ENCODE measurements at regions not wholly inside any gene's neighbourhood (a gene's known extent, or its start where the extent isn't known, plus 50 kb on each side); places are given as distances from the start of the nearest gene placed in this dataset.

GRCh38 chr21:16033193-16033592 is 303.4 kb downstream of the USP25 start:
- H3K4me3 Mint-ChIP-seq: no peak overlapping the region
- no peaks in the 10 kb centered on the region for H3K9me3 Mint-ChIP-seq
- no peaks in the 10 kb centered on the region for H3K36me3 Mint-ChIP-seq
- H3K4me1 Mint-ChIP-seq: no peaks in the 10 kb centered on the region
- no peak overlapping the region for H3K27ac Mint-ChIP-seq
- H3K27me3 Mint-ChIP-seq: no peaks in the 10 kb centered on the region
- ATAC-seq (ENCODE audit: low read depth): no peak
- POLR2A ChIA-PET: no interaction called here
- no peak for DNase-seq

- H3K36me3 Mint-ChIP-seq: no peaks in the 10 kb centered on the region
- no peaks in the 10 kb centered on the region for H3K9me3 Mint-ChIP-seq
- no peak overlapping the region for H3K27ac Mint-ChIP-seq
- H3K4me1 Mint-ChIP-seq: no peaks in the 10 kb centered on the region
- ATAC-seq (ENCODE audit: low read depth) (no peak), DNase-seq (no peak)
- no peaks in the 10 kb centered on the region for H3K27me3 Mint-ChIP-seq
- no peak overlapping the region for H3K4me3 Mint-ChIP-seq
- POLR2A ChIA-PET: no interaction called here
These were observed 304.8 kb downstream of the USP25 start for GRCh38 chr21:16034446-16035190.

- Mint-ChIP-seq H3K27ac (no peak overlapping the region), H3K4me3 (no peak overlapping the region), H3K36me3 (no peaks in the 10 kb centered on the region), H3K27me3 (no peaks in the 10 kb centered on the region), H3K4me1 (no peaks in the 10 kb centered on the region), H3K9me3 (no peaks in the 10 kb centered on the region)
- POLR2A ChIA-PET: no interaction called here
- DNase-seq: no peak
- ATAC-seq (ENCODE audit: low read depth): no peak
These were observed 307.7 kb downstream of the USP25 start for GRCh38 chr21:16037421-16037955.

- POLR2A ChIA-PET: no interaction called here
- Mint-ChIP-seq H3K27ac (no peak overlapping the region), H3K4me3 (no peak overlapping the region), H3K9me3 (no peaks in the 10 kb centered on the region), H3K27me3 (no peaks in the 10 kb centered on the region), H3K36me3 (no peaks in the 10 kb centered on the region), H3K4me1 (no peaks in the 10 kb centered on the region)
- DNase-seq (no peak), ATAC-seq (ENCODE audit: low read depth) (no peak)
These were observed 310.8 kb downstream of the USP25 start for GRCh38 chr21:16040601-16041000.

GRCh38 chr21:16044676-16045075 is 314.9 kb downstream of the USP25 start:
- ATAC-seq (ENCODE audit: low read depth): no peak
- no peak for DNase-seq
- no peaks in the 10 kb centered on the region for H3K36me3 Mint-ChIP-seq
- POLR2A ChIA-PET: no interaction called here
- no peaks in the 10 kb centered on the region for H3K27me3 Mint-ChIP-seq
- H3K9me3 Mint-ChIP-seq: no peaks in the 10 kb centered on the region
- H3K27ac Mint-ChIP-seq: no peak overlapping the region
- H3K4me3 Mint-ChIP-seq: no peak overlapping the region
- no peaks in the 10 kb centered on the region for H3K4me1 Mint-ChIP-seq

DNA sequence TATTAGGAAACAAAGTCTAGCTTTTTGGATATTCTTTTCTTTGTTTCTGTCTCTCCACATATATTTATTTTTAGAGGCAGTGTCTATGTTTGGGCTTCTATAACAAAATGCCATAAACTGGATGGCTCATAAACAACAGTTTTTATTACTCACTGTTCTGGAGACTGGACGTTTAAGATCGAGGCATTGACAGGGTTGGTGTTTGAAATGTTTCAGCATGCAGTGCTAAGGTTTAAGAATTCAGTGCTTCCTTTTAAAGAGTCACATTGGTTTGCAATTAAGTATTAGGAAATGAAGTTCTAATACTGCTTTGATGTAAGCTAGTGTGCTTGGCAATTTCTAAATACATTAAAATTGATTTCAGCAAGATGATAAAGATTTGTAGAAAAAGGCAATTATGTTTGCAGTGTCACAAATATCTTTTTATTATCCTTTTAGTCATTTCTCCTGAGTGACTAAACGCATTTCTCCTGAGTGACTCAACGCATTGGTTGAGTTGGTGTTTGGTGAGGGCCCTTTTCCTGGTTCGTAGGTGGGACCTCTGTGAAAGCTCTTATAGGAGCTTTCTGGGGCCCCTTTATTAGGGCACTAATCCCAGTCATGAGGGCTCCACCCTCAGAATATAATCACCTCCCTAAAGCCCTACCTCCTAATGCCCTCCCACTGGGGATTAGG is 317.0 kb downstream of the USP25 start:
- Mint-ChIP-seq H3K27me3 (no peaks in the 10 kb centered on the region), H3K4me1 (no peaks in the 10 kb centered on the region), H3K9me3 (no peaks in the 10 kb centered on the region), H3K4me3 (no peak overlapping the region), H3K27ac (no peak overlapping the region), H3K36me3 (no peaks in the 10 kb centered on the region)
- POLR2A ChIA-PET: no interaction called here
- ATAC-seq (ENCODE audit: low read depth) (no peak), DNase-seq (no peak)

DNA sequence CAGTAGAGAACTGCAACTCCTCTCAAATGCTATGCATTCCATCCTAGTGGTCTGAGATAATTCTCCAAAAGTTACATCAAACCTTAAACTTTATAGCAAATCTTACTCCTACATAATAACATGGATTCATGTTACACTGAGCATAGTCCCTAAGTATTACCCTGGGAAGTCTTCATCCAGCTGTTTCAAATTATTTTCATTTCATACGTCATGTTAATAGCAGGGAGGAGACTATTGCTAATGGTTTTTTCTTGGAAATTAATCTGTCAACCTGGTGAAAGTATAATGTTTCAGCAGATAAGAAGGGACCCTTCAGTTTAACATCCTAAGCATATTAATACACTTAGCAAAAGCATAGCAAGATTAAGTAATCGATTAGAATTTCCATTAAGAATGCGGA is 318.1 kb downstream of the USP25 start:
- Mint-ChIP-seq H3K4me3 (no peak overlapping the region), H3K4me1 (no peaks in the 10 kb centered on the region), H3K27me3 (no peaks in the 10 kb centered on the region), H3K27ac (no peak overlapping the region), H3K36me3 (no peaks in the 10 kb centered on the region), H3K9me3 (no peaks in the 10 kb centered on the region)
- DNase-seq (no peak), ATAC-seq (ENCODE audit: low read depth) (no peak)
- POLR2A ChIA-PET: no interaction called here

DNA sequence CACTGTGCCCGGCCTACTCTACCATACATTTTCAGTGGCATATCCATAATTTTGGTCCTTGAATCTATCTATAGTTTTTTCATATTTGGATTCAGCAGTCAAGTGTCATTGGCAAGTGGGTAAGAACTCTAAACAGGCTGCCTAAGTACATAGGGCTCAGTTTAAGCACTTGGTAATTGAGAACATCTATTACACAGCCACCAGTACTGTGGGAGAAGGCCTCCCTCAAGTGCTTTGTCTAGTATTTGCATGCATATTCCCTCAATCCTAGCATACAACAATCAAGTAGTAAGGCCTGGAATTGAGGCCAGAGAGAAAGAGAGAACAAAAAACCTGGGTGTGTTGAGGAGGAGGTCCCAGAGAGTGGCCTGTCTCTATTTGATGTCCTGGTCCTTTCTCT is 325.2 kb downstream of the USP25 start:
- POLR2A ChIA-PET: no interaction called here

DNA sequence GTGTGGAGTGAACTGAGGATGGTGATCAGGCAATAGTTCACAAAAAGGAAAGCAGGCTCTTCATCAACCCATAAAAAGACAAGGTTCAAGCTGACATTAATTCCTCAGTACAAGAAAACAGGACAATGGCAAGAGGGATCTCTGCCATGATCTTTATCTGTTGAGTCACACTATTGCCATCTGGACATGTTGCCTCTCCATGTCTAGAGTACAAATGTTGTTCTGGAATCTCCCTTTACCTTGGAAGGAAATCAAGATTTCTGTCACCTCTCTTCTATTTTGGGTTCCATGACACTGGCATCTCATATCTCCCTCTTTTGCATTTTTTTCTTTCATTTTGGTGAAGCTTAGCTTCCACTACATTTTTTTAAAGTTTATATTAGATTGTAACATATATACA is 329.1 kb downstream of the USP25 start:
- H3K9me3 Mint-ChIP-seq: peaks cover 3% of the 10 kb centered on the region
- DNase-seq (no peak), ATAC-seq (ENCODE audit: low read depth) (no peak)
- no peaks in the 10 kb centered on the region for H3K27me3 Mint-ChIP-seq
- no peak overlapping the region for H3K4me3 Mint-ChIP-seq
- POLR2A ChIA-PET: no interaction called here
- H3K36me3 Mint-ChIP-seq: no peaks in the 10 kb centered on the region
- no peaks in the 10 kb centered on the region for H3K4me1 Mint-ChIP-seq
- no peak overlapping the region for H3K27ac Mint-ChIP-seq

More for the DNA sequence above, 325.2 kb downstream of the USP25 start:
- Mint-ChIP-seq H3K4me3 (no peak overlapping the region), H3K4me1 (no peaks in the 10 kb centered on the region), H3K27ac (no peak overlapping the region), H3K36me3 (no peaks in the 10 kb centered on the region), H3K9me3 (peaks cover 1% of the 10 kb centered on the region), H3K27me3 (no peaks in the 10 kb centered on the region)
- ATAC-seq (ENCODE audit: low read depth) (no peak), DNase-seq (no peak)

GRCh38 chr21:16059981-16060380 is 330.2 kb downstream of the USP25 start:
- no peaks in the 10 kb centered on the region for H3K27me3 Mint-ChIP-seq
- no peak overlapping the region for H3K4me3 Mint-ChIP-seq
- no peaks in the 10 kb centered on the region for H3K36me3 Mint-ChIP-seq
- H3K27ac Mint-ChIP-seq: no peak overlapping the region
- H3K4me1 Mint-ChIP-seq: no peaks in the 10 kb centered on the region
- ATAC-seq (ENCODE audit: low read depth) (no peak), DNase-seq (no peak)
- H3K9me3 Mint-ChIP-seq: peaks cover 3% of the 10 kb centered on the region
- POLR2A ChIA-PET: no interaction called here

- no peak overlapping the region for H3K27ac Mint-ChIP-seq
- DNase-seq (no peak), ATAC-seq (ENCODE audit: low read depth) (no peak)
- POLR2A ChIA-PET: no interaction called here
- no peak overlapping the region for H3K4me3 Mint-ChIP-seq
- H3K4me1 Mint-ChIP-seq: no peaks in the 10 kb centered on the region
- H3K36me3 Mint-ChIP-seq: no peaks in the 10 kb centered on the region
- H3K9me3 Mint-ChIP-seq: peaks cover 3% of the 10 kb centered on the region
- no peaks in the 10 kb centered on the region for H3K27me3 Mint-ChIP-seq
These were observed 331.4 kb downstream of the USP25 start for GRCh38 chr21:16061194-16061593.

DNA sequence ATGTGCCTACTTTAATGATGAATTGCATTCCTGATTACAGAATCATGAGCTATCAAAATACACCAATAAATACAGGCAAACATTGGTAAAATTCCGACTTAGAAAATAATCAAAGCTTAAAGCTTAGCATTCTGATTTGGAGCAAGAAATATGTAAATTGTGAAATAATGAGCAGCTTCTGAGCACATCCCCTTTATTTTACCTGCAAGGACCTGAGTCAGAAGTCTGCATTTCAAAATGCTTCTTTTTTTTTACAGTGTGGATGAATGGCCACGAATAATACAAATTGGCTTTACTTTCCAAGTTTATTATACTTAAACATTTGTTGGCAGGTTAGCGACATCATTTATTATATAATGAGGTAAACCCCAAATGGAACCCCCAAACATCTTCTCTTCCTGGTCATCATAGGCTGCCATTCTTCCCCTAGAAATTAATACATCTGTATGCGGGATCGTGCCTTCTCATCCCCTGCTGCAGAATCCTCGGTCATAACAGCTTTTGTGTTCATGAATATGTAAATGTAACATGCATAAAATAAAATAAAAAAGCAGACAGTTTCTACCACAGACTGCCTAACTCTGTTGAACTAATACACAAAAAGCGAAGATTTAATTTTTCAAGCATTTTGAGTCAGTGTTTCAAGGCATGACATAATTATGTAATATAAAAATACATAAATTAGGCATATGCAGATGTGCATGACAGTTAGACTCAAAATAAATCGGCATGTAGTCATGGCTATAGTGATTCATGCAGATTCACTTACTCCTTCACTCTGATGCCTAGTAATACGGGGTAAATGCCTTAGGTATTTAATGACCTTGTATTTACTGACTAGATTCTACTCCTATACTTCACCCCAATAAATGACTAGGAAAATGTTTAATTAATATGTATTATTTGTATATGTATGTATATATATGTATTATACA is 339.7 kb downstream of the USP25 start:
- Mint-ChIP-seq H3K27ac (no peak overlapping the region), H3K4me1 (no peaks in the 10 kb centered on the region), H3K27me3 (no peaks in the 10 kb centered on the region), H3K9me3 (no peaks in the 10 kb centered on the region), H3K36me3 (no peaks in the 10 kb centered on the region), H3K4me3 (no peak overlapping the region)
- DNase-seq: no peak
- POLR2A ChIA-PET: no interaction called here
- ATAC-seq (ENCODE audit: low read depth): no peak

DNA sequence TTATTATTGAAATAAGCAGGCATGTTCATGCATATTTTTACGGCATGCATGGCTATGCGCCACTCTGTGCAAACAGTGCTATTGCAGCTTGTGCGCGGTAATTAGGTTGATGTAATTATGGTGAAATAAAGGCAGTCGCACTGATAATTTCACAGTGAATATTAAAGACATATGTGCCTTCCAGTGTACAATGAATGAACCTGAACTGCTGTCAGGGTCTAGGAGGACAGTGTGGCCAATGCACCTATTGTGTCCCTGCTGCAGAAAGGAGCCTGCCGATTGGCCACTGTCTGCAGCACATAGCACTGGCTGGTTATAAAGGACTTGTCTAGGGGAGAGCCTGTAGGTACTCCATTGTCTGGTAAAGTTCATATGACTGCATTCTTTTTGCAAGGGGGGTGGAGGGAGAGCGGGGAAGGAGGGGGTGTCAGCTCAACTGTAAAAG is 340.4 kb downstream of the USP25 start:
- Mint-ChIP-seq H3K27me3 (no peaks in the 10 kb centered on the region), H3K27ac (no peak overlapping the region)

More for the DNA sequence above, 340.4 kb downstream of the USP25 start:
- Mint-ChIP-seq H3K36me3 (no peaks in the 10 kb centered on the region), H3K4me1 (no peaks in the 10 kb centered on the region), H3K9me3 (no peaks in the 10 kb centered on the region), H3K4me3 (no peak overlapping the region)
- POLR2A ChIA-PET: no interaction called here
- ATAC-seq (ENCODE audit: low read depth): no peak
- DNase-seq: no peak
